ENCODE measurements at regions not wholly inside any gene's neighbourhood (a gene's known extent, or its start where the extent isn't known, plus 50 kb on each side); places are given as distances from the start of the nearest gene placed in this dataset.

DNA sequence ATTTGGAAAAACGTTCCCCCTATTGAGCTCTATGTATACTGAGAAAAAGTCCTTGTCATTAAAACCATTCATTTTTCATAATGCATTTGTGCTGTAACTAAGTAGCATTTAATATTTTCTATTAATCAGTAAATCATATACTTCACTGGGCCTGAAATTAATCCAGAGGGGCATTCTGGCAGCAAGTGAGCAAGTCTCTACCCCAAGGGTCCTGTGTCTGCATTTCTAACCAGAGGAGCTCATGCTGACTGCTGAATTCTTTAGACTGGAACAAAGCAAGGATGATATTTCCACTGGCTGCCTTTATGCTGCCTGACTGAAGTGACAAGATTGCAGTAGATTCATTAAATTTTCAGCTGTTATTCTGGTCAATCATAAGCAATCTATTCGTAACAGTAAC is 246.5 kb downstream of the SLITRK2 start:
- intact Hi-C loops (cut with micrococcal nuclease; ENCODE audit: unreplicated experiment), result no loop called here
- CTCF ChIA-PET (ENCODE audit: low intra/inter-chr PET ratio, low total read pairs), result no interaction called here

More for the DNA sequence above, 246.5 kb downstream of the SLITRK2 start:
- H4K20me1 ChIP-seq (ENCODE audit: insufficient read depth, low read length), result no peaks in the 10 kb centered on the region
- H3K27me3 ChIP-seq (ENCODE audit: control insufficient read depth in 1 of 2, insufficient read depth in 2 of 2, low read length in 2 of 2), result no peaks in the 10 kb centered on the region
- POLR2A ChIA-PET, result no interaction called here
- DNase-seq (ENCODE audit: low spot score), result no peak
- TF ChIP-seq RARA (CRISPR knock-in tag; IDR thresholded peaks at IDR 0.05) (no peak), CHCHD3 (CRISPR knock-in tag; IDR thresholded peaks at IDR 0.05) (no peak), ZNF7 (CRISPR knock-in tag; IDR thresholded peaks at IDR 0.05) (no peak), ELK4 (CRISPR knock-in tag; IDR thresholded peaks at IDR 0.05; ENCODE audit: borderline replicate concordance) (no peak), ZNF496 (CRISPR knock-in tag; IDR thresholded peaks at IDR 0.05; ENCODE audit: insufficient replicate concordance) (no peak), ZNF558 (CRISPR knock-in tag; IDR thresholded peaks at IDR 0.05; ENCODE audit: borderline replicate concordance) (no peak), ZNF10 (CRISPR knock-in tag; IDR thresholded peaks at IDR 0.05; ENCODE audit: borderline replicate concordance, low read depth) (no peak), NCOA2 (CRISPR knock-in tag; IDR thresholded peaks at IDR 0.05) (no peak), ZNF552 (CRISPR knock-in tag; IDR thresholded peaks at IDR 0.05; ENCODE audit: borderline replicate concordance) (no peak), DBP (CRISPR knock-in tag; IDR thresholded peaks at IDR 0.05; ENCODE audit: not compliant biosample characterization) (no peak), ZNF296 (CRISPR knock-in tag; conservative IDR thresholded peaks at IDR 0.05) (no peak), MAFG (CRISPR knock-in tag; IDR thresholded peaks at IDR 0.05) (no peak), BORCS8-MEF2B (CRISPR knock-in tag; IDR thresholded peaks at IDR 0.05) (no peak)
- TF ChIP-seq, protein P1, sequence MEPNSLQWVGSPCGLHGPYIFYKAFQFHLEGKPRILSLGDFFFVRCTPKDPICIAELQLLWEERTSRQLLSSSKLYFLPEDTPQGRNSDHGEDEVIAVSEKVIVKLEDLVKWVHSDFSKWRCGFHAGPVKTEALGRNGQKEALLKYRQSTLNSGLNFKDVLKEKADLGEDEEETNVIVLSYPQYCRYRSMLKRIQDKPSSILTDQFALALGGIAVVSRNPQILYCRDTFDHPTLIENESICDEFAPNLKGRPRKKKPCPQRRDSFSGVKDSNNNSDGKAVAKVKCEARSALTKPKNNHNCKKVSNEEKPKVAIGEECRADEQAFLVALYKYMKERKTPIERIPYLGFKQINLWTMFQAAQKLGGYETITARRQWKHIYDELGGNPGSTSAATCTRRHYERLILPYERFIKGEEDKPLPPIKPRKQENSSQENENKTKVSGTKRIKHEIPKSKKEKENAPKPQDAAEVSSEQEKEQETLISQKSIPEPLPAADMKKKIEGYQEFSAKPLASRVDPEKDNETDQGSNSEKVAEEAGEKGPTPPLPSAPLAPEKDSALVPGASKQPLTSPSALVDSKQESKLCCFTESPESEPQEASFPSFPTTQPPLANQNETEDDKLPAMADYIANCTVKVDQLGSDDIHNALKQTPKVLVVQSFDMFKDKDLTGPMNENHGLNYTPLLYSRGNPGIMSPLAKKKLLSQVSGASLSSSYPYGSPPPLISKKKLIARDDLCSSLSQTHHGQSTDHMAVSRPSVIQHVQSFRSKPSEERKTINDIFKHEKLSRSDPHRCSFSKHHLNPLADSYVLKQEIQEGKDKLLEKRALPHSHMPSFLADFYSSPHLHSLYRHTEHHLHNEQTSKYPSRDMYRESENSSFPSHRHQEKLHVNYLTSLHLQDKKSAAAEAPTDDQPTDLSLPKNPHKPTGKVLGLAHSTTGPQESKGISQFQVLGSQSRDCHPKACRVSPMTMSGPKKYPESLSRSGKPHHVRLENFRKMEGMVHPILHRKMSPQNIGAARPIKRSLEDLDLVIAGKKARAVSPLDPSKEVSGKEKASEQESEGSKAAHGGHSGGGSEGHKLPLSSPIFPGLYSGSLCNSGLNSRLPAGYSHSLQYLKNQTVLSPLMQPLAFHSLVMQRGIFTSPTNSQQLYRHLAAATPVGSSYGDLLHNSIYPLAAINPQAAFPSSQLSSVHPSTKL (CRISPR knock-in tag; IDR thresholded peaks at IDR 0.05), result no peak
- TF ChIP-seq, protein P2, sequence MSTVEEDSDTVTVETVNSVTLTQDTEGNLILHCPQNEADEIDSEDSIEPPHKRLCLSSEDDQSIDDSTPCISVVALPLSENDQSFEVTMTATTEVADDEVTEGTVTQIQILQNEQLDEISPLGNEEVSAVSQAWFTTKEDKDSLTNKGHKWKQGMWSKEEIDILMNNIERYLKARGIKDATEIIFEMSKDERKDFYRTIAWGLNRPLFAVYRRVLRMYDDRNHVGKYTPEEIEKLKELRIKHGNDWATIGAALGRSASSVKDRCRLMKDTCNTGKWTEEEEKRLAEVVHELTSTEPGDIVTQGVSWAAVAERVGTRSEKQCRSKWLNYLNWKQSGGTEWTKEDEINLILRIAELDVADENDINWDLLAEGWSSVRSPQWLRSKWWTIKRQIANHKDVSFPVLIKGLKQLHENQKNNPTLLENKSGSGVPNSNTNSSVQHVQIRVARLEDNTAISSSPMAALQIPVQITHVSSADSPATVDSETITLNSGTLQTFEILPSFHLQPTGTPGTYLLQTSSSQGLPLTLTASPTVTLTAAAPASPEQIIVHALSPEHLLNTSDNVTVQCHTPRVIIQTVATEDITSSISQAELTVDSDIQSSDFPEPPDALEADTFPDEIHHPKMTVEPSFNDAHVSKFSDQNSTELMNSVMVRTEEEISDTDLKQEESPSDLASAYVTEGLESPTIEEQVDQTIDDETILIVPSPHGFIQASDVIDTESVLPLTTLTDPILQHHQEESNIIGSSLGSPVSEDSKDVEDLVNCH (CRISPR knock-in tag; IDR thresholded peaks at IDR 0.05), result no peak
- TF ChIP-seq, protein P3, sequence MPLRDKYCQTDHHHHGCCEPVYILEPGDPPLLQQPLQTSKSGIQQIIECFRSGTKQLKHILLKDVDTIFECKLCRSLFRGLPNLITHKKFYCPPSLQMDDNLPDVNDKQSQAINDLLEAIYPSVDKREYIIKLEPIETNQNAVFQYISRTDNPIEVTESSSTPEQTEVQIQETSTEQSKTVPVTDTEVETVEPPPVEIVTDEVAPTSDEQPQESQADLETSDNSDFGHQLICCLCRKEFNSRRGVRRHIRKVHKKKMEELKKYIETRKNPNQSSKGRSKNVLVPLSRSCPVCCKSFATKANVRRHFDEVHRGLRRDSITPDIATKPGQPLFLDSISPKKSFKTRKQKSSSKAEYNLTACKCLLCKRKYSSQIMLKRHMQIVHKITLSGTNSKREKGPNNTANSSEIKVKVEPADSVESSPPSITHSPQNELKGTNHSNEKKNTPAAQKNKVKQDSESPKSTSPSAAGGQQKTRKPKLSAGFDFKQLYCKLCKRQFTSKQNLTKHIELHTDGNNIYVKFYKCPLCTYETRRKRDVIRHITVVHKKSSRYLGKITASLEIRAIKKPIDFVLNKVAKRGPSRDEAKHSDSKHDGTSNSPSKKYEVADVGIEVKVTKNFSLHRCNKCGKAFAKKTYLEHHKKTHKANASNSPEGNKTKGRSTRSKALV (CRISPR knock-in tag; IDR thresholded peaks at IDR 0.05), result no peak
- H3K9ac ChIP-seq (ENCODE audit: insufficient read depth, low read depth, low read length), result no peak overlapping the region
- no peaks in the 10 kb centered on the region for H3K36me3 ChIP-seq (replicated peaks in 1 of 2; ENCODE audit: control insufficient read depth in 1 of 2, insufficient read depth in 2 of 2, low read length in 2 of 2)
- no peaks in the 10 kb centered on the region for H3K79me2 ChIP-seq (ENCODE audit: insufficient read depth, low read length)
- no peak overlapping the region for H3K4me2 ChIP-seq (ENCODE audit: low read depth, low read length)
- H3K4me1 ChIP-seq (ENCODE audit: insufficient read depth, low read length), result no peaks in the 10 kb centered on the region
- WGBS (ENCODE audit: low lambda C conversion rate), result 0% methylated on average over 2 of the region's 2 CpGs
- no peak overlapping the region for H3K4me3 ChIP-seq (replicated peaks in 1 of 3; ENCODE audit: insufficient read depth in 1 of 3, low read depth in 2 of 3, low read length in 3 of 3)
- H3K27ac ChIP-seq (ENCODE audit: extremely low read length, insufficient read depth, low read length), result no peak overlapping the region
- FAIRE-seq, result no peak
- no peak for ATAC-seq
- BruUV-seq (replicated peaks), result no TSS peak
- in situ Hi-C loops (cut with HindIII; ENCODE audit: extremely low pct_ligation_motif_present, low pct_unique_long_range_greater_than_20kb), result no loop called here
- H2AFZ ChIP-seq (ENCODE audit: low read length), result no peak overlapping the region
- peaks cover 36% of the 10 kb centered on the region for H3K9me3 ChIP-seq (ENCODE audit: low read length)
